NCI-H345 (cell line): ENCODE measurements at regions not wholly inside any gene's neighbourhood (a gene's known extent, or its start where the extent isn't known, plus 50 kb on each side); places are given as distances from the start of the nearest gene placed in this dataset.

Experiments used
- DNase-seq: peaks from one replicate; lab custom pipeline; 2025; lab: John Stamatoyannopoulos, UW

GRCh38 chr7:22657479-22657878 lies 69.5 kb upstream of the IL6 start:
- DNase-seq: no peak

GRCh38 chr7:22655781-22656180 lies 71.2 kb upstream of the IL6 start:
- DNase-seq: no peak

- no peak for DNase-seq
Observed at GRCh38 chr7:22654831-22655230, 72.2 kb upstream of the IL6 start.

- DNase-seq: peak; percentile 75
Observed at GRCh38 chr7:22653951-22654350, 73.0 kb upstream of the IL6 start.

DNA sequence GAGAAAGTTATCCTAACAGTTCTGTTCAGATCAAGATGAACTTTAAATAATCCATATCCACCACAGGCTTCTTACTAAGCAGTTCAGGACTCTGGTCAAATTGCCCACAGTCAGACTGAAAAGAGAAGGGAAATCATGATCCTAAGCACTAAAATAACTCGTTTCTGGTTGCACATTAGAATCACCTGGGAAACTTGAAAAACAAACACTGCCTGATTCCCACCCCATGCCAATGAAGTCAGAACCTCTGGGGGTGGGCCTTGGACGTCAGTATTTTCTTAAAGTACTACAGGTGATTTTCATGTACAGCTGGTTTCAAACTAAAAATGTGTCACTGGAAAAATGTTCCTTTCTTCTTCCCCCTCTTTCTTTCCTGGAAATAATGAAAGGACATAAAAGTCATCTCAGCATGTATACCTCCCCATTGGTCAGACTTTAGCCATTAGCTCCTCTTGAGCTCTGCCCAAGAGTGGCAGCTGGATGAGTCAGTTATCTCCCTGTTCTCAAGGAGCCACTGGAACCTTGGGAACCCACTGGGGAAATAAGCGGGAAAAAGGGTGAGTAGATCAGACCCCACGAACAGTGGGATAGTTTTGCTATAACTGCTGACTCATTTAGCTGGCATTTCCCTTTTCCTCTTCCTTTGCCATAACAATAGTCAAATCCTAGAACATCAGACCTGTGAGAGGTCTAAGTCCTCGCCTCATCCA lies 75.3 kb upstream of the IL6 start:
- DNase-seq: no peak

GRCh38 chr7:22651036-22651435 lies 76.0 kb upstream of the IL6 start:
- DNase-seq: no peak

DNA sequence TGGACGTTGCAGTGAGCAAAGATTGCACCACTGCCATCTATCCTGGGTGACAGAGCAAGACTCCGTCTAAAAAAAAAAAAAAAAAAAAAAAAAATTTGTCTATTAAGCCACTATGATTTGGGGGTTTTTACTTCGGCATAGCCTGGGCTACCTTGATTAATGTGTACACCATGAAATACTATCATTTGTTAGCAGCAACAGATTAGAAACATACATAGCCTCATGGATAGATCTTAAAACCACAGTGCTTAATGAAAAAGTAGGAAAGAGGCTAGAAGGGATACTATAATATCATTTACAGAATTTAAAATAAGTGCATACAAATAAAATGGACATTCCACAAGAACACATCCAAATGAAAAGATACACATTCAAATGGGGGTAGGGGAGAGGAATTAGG lies 77.3 kb upstream of the IL6 start:
- no peak for DNase-seq

GRCh38 chr7:22647451-22648257 lies 79.3 kb upstream of the IL6 start:
- no peak for DNase-seq

DNA sequence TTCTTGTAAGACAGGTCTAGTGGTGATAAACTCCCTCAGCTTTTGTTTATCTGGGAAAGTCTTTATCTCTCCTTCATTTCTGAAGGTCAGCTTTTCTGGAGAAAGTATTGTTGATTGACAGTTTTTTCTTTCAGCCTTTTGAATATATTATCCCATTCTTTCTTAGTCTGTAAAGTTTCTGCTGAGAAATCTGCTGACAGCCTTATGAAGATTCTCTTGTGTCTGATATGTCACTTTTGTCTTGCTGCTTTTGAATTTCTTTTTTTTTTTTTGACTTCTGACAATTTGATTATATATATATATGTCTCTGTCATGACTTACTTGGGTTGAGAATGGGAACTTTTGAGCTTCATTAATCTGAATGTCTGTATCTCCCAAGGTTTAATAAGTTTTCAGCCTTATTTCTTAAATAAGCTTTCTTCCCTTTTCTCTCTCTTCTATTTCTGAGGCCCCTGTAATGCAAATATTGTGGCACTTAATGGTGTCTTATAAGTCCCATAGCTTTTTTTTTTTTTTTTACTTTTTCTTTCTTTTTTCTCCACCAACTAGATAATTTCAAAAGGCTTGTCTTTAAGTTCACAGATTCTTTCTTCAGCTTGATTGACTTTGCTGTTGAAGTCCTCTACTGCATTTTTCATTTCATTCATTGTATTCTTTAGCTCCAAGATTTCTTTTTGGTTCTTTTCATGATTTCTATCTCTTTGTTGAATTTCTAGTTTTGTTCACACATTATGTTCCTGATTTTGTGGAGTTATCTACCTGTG lies 81.4 kb upstream of the IL6 start:
- no peak for DNase-seq

- no peak for DNase-seq
Observed at GRCh38 chr7:22642454-22642853, 84.5 kb upstream of the IL6 start.

DNA sequence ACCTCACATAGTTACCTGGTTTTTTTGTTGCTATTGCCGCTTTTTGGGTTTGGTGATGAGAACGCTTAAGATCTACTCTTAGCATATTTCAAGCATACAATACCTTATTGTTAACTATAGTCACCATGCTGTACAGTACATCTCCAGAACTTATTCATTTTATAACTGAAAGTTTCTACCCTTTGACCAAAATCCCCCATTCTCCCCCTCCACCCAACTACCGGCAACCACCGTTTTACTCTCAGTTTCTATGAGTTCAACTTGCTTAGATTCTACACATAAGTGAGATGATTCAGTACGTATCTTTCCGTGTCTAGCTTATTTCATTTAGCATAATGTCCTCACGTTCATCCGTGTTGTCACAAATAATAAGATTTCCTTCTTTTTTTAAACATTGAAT lies 86.7 kb upstream of the IL6 start:
- no peak for DNase-seq

GRCh38 chr7:22639396-22639795 lies 87.6 kb upstream of the IL6 start:
- no peak for DNase-seq

DNA sequence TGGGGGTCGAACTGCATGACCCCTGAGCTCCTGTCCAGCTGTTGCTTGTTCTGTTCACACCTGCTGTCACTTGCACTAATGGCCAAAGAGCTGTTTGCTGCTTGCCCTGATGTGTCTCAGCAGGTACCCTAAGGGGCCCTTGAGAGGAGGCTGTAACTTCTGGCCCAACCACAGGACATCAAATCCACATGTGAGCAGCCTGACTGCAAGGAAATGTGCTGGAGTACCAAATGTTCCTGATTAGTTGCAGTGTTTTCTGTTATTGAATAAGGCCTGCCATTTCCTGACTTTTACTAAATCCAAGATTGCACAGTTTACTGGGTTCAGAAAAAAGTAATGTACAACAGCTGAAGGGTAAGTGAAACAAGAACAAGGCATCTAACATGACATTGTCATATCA lies 91.7 kb upstream of the IL6 start:
- DNase-seq: no peak

DNA sequence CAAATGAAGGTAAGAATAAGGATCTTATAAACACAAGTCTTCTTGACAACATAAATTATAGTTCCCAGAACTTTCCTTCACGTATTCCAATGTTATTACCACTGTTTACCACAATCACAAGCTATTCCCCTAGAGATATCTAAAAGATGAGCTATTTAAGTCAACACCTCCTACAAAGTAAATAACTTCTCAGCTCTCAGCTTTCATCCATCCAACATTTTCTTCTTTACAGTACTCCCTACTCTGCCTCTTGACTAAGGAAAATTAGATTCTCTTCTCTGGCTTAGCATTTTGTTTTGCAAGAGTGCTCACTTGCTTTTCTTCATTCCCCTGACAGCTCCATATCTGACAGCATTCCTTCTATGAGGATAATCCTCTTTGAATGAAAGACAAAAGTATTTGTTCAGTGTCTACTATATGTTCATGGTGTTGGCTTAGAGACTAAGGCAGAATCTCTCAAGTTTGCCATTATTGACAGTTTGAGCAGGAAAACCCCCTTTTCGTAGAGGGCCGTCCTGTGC lies 93.0 kb upstream of the IL6 start:
- no peak for DNase-seq

GRCh38 chr7:22633286-22633953 lies 93.6 kb upstream of the IL6 start:
- no peak for DNase-seq

DNA sequence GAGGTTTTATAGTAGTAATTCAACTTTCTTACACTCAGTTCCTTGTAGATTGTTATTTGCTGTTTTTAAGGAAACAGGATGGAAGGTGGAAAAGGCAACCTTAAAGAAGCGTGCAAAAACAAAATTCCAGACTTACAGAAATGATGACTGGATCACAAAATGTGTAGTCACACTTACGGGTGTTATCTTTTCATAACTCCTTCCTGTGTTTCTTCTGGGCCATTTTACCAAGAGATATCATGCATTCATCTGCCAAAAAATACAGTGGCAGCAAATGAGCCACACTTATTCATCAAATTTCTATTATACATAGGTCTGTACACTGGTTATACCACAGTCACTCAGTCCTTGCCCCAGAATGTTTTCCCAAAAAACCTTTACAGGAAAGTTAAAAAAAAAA lies 94.3 kb upstream of the IL6 start:
- no peak for DNase-seq

GRCh38 chr7:22631730-22632129 lies 95.3 kb upstream of the IL6 start:
- DNase-seq: no peak

- DNase-seq: no peak
Observed at GRCh38 chr7:22630069-22630468, 96.9 kb upstream of the IL6 start.

GRCh38 chr7:22629056-22629455 lies 97.9 kb upstream of the IL6 start:
- DNase-seq: no peak

- peak; percentile 28 for DNase-seq
Observed at GRCh38 chr7:22628112-22628511, 98.9 kb upstream of the IL6 start.

DNA sequence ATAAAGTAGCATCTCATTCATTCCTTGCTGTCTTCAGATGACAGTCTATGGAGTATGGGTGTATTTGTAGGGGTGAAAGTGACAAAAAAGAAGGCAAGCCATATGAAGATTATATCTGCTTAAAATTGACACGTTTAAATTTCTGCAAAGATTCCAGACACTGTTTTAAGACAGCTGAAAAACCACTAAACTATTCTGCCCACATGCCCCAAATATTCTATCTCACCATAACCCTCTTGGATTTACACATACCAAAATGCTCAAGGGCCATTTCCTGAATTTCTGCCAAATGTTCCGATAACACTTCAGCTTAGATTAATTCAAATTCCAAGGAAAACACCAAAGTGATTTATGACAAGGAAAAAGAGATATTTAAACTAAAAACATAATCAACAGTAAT lies 99.9 kb upstream of the IL6 start:
- no peak for DNase-seq

DNA sequence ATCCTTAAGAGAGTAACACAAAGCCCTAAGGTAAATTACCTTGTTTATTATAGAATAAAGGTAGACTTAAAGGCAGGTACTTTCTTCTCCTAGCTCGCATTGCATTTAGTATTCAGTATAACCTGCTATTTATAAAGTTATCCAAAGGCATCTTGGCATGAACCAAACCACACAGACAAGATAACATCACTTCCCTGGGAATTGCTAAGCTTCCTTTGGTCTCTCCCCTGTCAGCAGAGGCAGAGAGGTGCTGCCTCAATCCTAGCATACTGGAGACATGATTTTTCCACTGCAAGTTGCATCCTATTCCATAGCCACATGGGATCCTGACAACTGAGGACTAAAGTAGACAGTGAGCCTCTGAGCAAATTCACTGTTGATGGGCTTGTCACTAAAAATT lies 101.7 kb upstream of the IL6 start:
- DNase-seq: no peak
